ENCODE measurements at regions not wholly inside any gene's neighbourhood (a gene's known extent, or its start where the extent isn't known, plus 50 kb on each side); places are given as distances from the start of the nearest gene placed in this dataset.
A peak's percentile ranks its signal among the peaks of the same experiment; 100 is the strongest.

DNA sequence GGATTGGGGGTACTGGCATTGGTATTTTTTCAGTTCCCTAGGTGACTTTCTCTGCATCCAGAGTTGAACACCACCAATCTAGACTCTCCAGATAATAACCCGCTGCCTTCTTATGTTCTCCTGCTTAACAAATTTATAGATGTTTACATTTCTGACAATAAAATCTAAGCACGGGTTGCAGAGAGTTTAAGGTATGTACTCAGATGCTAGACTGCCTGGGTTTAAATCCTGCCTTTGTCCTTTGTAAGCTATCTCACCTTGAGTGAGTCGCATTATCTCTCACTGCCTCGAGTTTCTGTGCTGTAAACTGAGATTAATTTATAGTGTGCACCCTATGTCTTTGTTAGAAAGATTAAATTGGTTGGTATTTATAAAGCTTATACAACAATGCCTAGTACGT, 131.4 kb upstream of the ARGLU1 start:
- Histone ChIP-seq H3K4me3 (ENCODE audit: low read length) (no peak overlapping the region), H3K4me2 (ENCODE audit: low read length) (no peak overlapping the region), H3K36me3 (ENCODE audit: low read depth, low read length) (no peaks in the 10 kb centered on the region), H3K9ac (ENCODE audit: low read length) (no peak overlapping the region), H3K4me1 (ENCODE audit: insufficient read depth, low read length) (no peaks in the 10 kb centered on the region; the same call in 1 of the 2 replicates), H3K27me3 (ENCODE audit: low read length) (peaks cover 27% of the 10 kb centered on the region), H3K9me2 (replicated peaks; ENCODE audit: low read length) (no peaks in the 10 kb centered on the region), H3F3A (ENCODE audit: low read length, unreplicated experiment) (no peaks in the 10 kb centered on the region), H2AFZ (ENCODE audit: low read length) (no peak overlapping the region), H3K9me3 (ENCODE audit: low read length) (no peaks in the 10 kb centered on the region), H3K79me2 (ENCODE audit: low read length) (no peaks in the 10 kb centered on the region), H3K27ac (ENCODE audit: low read length) (no peak overlapping the region), H4K20me1 (ENCODE audit: low read length) (no peaks in the 10 kb centered on the region)
- DNase-seq: no peak
- peak; percentile 42 for ATAC-seq
- intact Hi-C loops (cut with micrococcal nuclease): no loop called here
- BruUV-seq (replicated peaks): no TSS peak
- ChIA-PET CTCF (no interaction called here), POLR2A (ENCODE audit: unreplicated experiment) (no interaction called here)
- TF ChIP-seq EZH2phosphoT487 (IDR thresholded peaks at IDR 0.05; ENCODE audit: borderline replicate concordance, low read length): no peak
- no peak for TF ChIP-seq EZH2 (IDR thresholded peaks at IDR 0.05; ENCODE audit: low read length, unreplicated experiment)
- TF ChIP-seq, protein P1, sequence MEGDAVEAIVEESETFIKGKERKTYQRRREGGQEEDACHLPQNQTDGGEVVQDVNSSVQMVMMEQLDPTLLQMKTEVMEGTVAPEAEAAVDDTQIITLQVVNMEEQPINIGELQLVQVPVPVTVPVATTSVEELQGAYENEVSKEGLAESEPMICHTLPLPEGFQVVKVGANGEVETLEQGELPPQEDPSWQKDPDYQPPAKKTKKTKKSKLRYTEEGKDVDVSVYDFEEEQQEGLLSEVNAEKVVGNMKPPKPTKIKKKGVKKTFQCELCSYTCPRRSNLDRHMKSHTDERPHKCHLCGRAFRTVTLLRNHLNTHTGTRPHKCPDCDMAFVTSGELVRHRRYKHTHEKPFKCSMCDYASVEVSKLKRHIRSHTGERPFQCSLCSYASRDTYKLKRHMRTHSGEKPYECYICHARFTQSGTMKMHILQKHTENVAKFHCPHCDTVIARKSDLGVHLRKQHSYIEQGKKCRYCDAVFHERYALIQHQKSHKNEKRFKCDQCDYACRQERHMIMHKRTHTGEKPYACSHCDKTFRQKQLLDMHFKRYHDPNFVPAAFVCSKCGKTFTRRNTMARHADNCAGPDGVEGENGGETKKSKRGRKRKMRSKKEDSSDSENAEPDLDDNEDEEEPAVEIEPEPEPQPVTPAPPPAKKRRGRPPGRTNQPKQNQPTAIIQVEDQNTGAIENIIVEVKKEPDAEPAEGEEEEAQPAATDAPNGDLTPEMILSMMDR (conservative IDR thresholded peaks at IDR 0.05; ENCODE audit: low read depth, low read length): no peak

- no TSS peak for BruUV-seq (replicated peaks)
- Histone ChIP-seq H3K9ac (ENCODE audit: low read length) (no peak overlapping the region), H3K9me2 (replicated peaks; ENCODE audit: low read length) (no peaks in the 10 kb centered on the region), H3K79me2 (ENCODE audit: low read length) (no peaks in the 10 kb centered on the region), H3K9me3 (ENCODE audit: low read length) (no peaks in the 10 kb centered on the region), H3K27me3 (ENCODE audit: low read length) (peaks cover 29% of the 10 kb centered on the region), H3K27ac (ENCODE audit: low read length) (no peak overlapping the region), H3K4me3 (ENCODE audit: low read length) (no peak overlapping the region), H2AFZ (ENCODE audit: low read length) (no peak overlapping the region), H3K4me1 (ENCODE audit: insufficient read depth, low read length) (no peaks in the 10 kb centered on the region; the same call in 1 of the 2 replicates), H3F3A (ENCODE audit: low read length, unreplicated experiment) (no peaks in the 10 kb centered on the region), H4K20me1 (ENCODE audit: low read length) (no peaks in the 10 kb centered on the region), H3K36me3 (ENCODE audit: low read depth, low read length) (no peaks in the 10 kb centered on the region), H3K4me2 (ENCODE audit: low read length) (no peak overlapping the region)
- TF ChIP-seq, protein P1 (conservative IDR thresholded peaks at IDR 0.05; ENCODE audit: low read depth, low read length): no peak
- TF ChIP-seq EZH2phosphoT487 (IDR thresholded peaks at IDR 0.05; ENCODE audit: borderline replicate concordance, low read length): no peak
- TF ChIP-seq EZH2 (IDR thresholded peaks at IDR 0.05; ENCODE audit: low read length, unreplicated experiment): no peak
- ATAC-seq (no peak), DNase-seq (no peak)
- intact Hi-C loops (cut with micrococcal nuclease): no loop called here
- CTCF ChIA-PET: no interaction called here
- POLR2A ChIA-PET (ENCODE audit: unreplicated experiment): no interaction called here
These were observed 128.8 kb upstream of the ARGLU1 start for GRCh38 chr13:106696719-106697118.

DNA sequence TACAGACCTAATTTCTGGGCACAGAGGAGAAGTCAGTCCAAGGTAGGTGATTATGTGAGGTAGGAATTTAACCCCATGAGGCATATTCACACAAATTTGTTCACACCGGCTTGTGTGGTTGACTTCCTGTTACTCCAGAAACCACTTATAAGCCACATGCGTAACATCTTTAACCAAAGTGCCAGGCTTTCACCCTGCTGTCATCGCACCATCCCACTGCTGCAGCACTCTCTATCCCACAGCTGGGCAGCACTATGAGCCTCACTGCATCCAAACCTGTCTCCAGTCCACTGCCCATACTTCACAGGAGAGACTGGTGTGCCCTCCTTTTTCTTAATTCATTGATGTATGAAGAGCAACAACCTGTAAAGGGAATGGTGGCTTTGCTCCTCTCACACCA, 128.2 kb upstream of the ARGLU1 start:
- H2AFZ ChIP-seq (ENCODE audit: low read length): no peak overlapping the region
- peaks cover 34% of the 10 kb centered on the region for H3K27me3 ChIP-seq (ENCODE audit: low read length)
- H3K79me2 ChIP-seq (ENCODE audit: low read length): no peaks in the 10 kb centered on the region
- H3K4me1 ChIP-seq (ENCODE audit: insufficient read depth, low read length): no peaks in the 10 kb centered on the region; the same call in 1 of the 2 replicates
- DNase-seq (no peak), ATAC-seq (no peak)
- H4K20me1 ChIP-seq (ENCODE audit: low read length): no peaks in the 10 kb centered on the region
- no peaks in the 10 kb centered on the region for H3K9me2 ChIP-seq (replicated peaks; ENCODE audit: low read length)
- intact Hi-C loops (cut with micrococcal nuclease): no loop called here
- CTCF ChIA-PET: no interaction called here
- H3K36me3 ChIP-seq (ENCODE audit: low read depth, low read length): no peaks in the 10 kb centered on the region
- no peak overlapping the region for H3K9ac ChIP-seq (ENCODE audit: low read length)
- H3K27ac ChIP-seq (ENCODE audit: low read length): no peak overlapping the region
- BruUV-seq (replicated peaks): no TSS peak
- H3K4me3 ChIP-seq (ENCODE audit: low read length): no peak overlapping the region
- TF ChIP-seq EZH2phosphoT487 (IDR thresholded peaks at IDR 0.05; ENCODE audit: borderline replicate concordance, low read length) (no peak), EZH2 (IDR thresholded peaks at IDR 0.05; ENCODE audit: low read length, unreplicated experiment) (no peak)
- TF ChIP-seq, protein P1 (conservative IDR thresholded peaks at IDR 0.05; ENCODE audit: low read depth, low read length): no peak
- no peaks in the 10 kb centered on the region for H3F3A ChIP-seq (ENCODE audit: low read length, unreplicated experiment)
- H3K4me2 ChIP-seq (ENCODE audit: low read length): no peak overlapping the region
- POLR2A ChIA-PET (ENCODE audit: unreplicated experiment): no interaction called here
- H3K9me3 ChIP-seq (ENCODE audit: low read length): no peaks in the 10 kb centered on the region

All from PC-3 (cell line).